Activated CD4-positive, alpha-beta memory T cell treated with anti-CD3 and anti-CD28 coated beads, Interleukin-2, amount 10 ng/mL, durations not matched to agents 7 days and 5 days (primary cell): ENCODE measurements at regions not wholly inside any gene's neighbourhood (a gene's known extent, or its start where the extent isn't known, plus 50 kb on each side); places are given as distances from the start of the nearest gene placed in this dataset.

Experiments
- CTCF ChIA-PET: fragments of 350-600 bp; sonication (Branson Sonifier 250); formaldehyde crosslinking; loops from one replicate; lab custom pipeline; 2021; ENCODE audit warnings: antibody characterized with exemption, inconsistent platforms; lab: Charles Lee
- POLR2A ChIA-PET: fragments of 350-600 bp; sonication (Branson Sonifier 250); formaldehyde crosslinking; loops from one replicate; lab custom pipeline; 2021; ENCODE audit warnings: antibody characterized with exemption; lab: Charles Lee
- DNase-seq: peaks from one replicate; pipeline ENCODE4 v3.0.0-alpha.2; 2020
- H3K27ac Mint-ChIP-seq: one replicate; pipeline ENCODE4 v1.8.0; 2021; ENCODE audit warnings: mild to moderate bottlenecking, mixed read lengths
- H3K27me3 Mint-ChIP-seq: one replicate; pipeline ENCODE4 v1.8.0; 2021; ENCODE audit warnings: mixed read lengths
- H3K36me3 Mint-ChIP-seq: one replicate; pipeline ENCODE4 v1.8.0; 2021; ENCODE audit warnings: low read depth, mixed read lengths
- H3K4me1 Mint-ChIP-seq: one replicate; pipeline ENCODE4 v1.8.0; 2021; ENCODE audit warnings: mixed read lengths
- H3K4me3 Mint-ChIP-seq: one replicate; pipeline ENCODE4 v1.8.0; 2021; ENCODE audit warnings: mild to moderate bottlenecking, mixed read lengths
- H3K9me3 Mint-ChIP-seq: one replicate; pipeline ENCODE4 v1.8.0; 2021; ENCODE audit warnings: mixed read lengths

DNA sequence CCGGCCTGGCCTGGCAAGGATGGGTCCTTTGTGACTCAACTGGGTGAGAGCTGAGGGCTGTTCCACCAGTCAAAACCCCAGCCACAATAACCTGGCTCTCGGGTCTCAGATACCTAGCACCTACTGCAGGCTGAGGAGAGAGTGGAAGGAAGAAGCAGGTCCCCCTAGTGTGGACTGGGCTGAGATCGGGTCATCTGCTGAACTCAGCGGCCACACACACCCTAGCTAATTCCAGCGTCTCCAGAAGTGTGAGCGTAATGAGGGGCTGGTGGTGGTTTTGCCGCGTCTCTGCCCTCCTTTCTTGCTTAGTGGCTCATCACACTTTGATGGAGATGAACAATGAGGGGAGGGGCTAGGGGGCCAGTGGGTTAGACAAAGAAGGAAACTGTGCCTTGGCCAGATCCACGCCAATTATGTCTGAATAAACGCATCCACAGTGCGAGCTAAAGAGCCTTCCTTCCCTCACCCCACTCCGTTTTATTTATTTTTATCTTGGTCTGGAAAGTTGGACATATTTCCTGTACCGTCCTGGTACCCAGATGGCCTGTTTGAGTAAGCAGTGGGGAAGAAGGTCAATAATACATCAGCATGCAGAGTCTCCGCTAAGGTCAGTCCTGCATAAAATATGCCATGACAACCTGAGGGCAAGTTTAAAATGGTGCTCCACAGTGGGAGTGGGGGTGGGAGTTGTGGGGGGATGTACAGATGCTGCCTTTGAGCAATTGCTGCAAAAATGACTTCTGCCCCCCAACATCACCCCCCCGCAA is 370.0 kb downstream of the WDR72 start:
- Mint-ChIP-seq H3K4me1 (no peaks in the 10 kb centered on the region), H3K4me3 (no peak overlapping the region), H3K27ac (no peak overlapping the region), H3K36me3 (no peaks in the 10 kb centered on the region), H3K9me3 (no peaks in the 10 kb centered on the region), H3K27me3 (no peaks in the 10 kb centered on the region)
- CTCF ChIA-PET = no interaction called here
- POLR2A ChIA-PET = no interaction called here
- DNase-seq = no peak

- Mint-ChIP-seq H3K27me3 (no peaks in the 10 kb centered on the region), H3K4me1 (no peaks in the 10 kb centered on the region), H3K27ac (no peak overlapping the region), H3K36me3 (no peaks in the 10 kb centered on the region), H3K9me3 (no peaks in the 10 kb centered on the region), H3K4me3 (no peak overlapping the region)
- ChIA-PET POLR2A (no interaction called here), CTCF (no interaction called here)
- DNase-seq = no peak
Measured at GRCh38 chr15:53384417-53384816, 375.0 kb downstream of the WDR72 start.

- CTCF ChIA-PET = no interaction called here
- no peak overlapping the region for H3K4me3 Mint-ChIP-seq
- DNase-seq = no peak
- H3K27ac Mint-ChIP-seq = no peak overlapping the region
- no peaks in the 10 kb centered on the region for H3K36me3 Mint-ChIP-seq
- H3K4me1 Mint-ChIP-seq = no peaks in the 10 kb centered on the region
- H3K27me3 Mint-ChIP-seq = no peaks in the 10 kb centered on the region
- no peaks in the 10 kb centered on the region for H3K9me3 Mint-ChIP-seq
- POLR2A ChIA-PET = no interaction called here
Measured at GRCh38 chr15:53378096-53378800, 381.2 kb downstream of the WDR72 start.

DNA sequence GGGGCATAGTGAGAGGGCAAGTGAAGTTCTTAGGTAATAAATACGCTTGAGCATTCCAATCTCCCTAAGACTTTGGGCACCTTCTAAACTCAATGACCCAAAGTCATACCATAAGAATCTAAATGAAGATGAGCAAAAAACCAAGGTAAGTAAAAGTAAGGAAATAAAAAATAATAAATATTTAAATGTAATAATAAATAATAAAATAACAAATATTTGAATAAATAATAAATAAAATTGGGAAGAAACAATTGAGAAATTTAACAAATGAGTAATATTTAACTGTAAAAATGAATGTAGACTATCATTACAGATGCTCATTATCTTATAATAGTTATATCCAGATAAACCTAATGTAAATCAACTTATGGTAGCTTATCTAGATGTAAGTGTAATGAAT is 391.7 kb downstream of the WDR72 start:
- DNase-seq = no peak
- Mint-ChIP-seq H3K4me3 (no peak overlapping the region), H3K27ac (no peak overlapping the region), H3K9me3 (peaks cover 5% of the 10 kb centered on the region), H3K27me3 (no peaks in the 10 kb centered on the region), H3K36me3 (no peaks in the 10 kb centered on the region), H3K4me1 (no peaks in the 10 kb centered on the region)
- CTCF ChIA-PET = no interaction called here
- POLR2A ChIA-PET = no interaction called here

GRCh38 chr15:53360881-53361280 is 398.6 kb downstream of the WDR72 start:
- no peaks in the 10 kb centered on the region for H3K36me3 Mint-ChIP-seq
- POLR2A ChIA-PET = no interaction called here
- CTCF ChIA-PET = no interaction called here
- no peak for DNase-seq
- H3K27ac Mint-ChIP-seq = no peak overlapping the region
- no peaks in the 10 kb centered on the region for H3K9me3 Mint-ChIP-seq
- H3K27me3 Mint-ChIP-seq = no peaks in the 10 kb centered on the region
- no peaks in the 10 kb centered on the region for H3K4me1 Mint-ChIP-seq
- no peak overlapping the region for H3K4me3 Mint-ChIP-seq

DNA sequence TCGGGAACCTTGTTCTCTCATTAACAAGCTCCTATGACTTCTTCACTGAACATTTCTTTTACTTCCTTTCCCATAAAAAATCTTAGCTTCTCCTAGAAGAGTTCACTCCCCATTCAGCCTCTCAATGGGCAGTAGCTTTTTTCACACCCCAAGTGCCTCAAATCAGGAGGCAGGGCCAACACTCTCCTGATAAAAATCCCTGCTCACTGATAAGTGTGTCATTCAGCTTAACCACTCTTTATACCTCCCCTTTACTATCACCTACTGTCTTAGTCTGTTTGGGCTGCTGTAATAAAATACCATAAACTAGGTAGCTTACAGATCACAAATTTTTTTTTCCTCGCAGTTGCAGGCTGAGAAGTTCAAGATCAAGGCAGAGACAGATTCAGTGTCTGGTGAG is 400.4 kb downstream of the WDR72 start:
- Mint-ChIP-seq H3K4me1 (no peaks in the 10 kb centered on the region), H3K27me3 (no peaks in the 10 kb centered on the region), H3K9me3 (peaks cover 2% of the 10 kb centered on the region), H3K36me3 (no peaks in the 10 kb centered on the region), H3K4me3 (no peak overlapping the region), H3K27ac (no peak overlapping the region)
- POLR2A ChIA-PET = no interaction called here
- no peak for DNase-seq
- CTCF ChIA-PET = no interaction called here

GRCh38 chr15:53354874-53355273 is 404.6 kb downstream of the WDR72 start:
- no peaks in the 10 kb centered on the region for H3K36me3 Mint-ChIP-seq

GRCh38 chr15:53351373-53351772 is 408.1 kb downstream of the WDR72 start:
- peaks cover 2% of the 10 kb centered on the region for H3K9me3 Mint-ChIP-seq
- H3K4me3 Mint-ChIP-seq = no peak overlapping the region
- no peaks in the 10 kb centered on the region for H3K36me3 Mint-ChIP-seq
- POLR2A ChIA-PET = no interaction called here
- H3K27ac Mint-ChIP-seq = no peak overlapping the region
- DNase-seq = no peak
- H3K27me3 Mint-ChIP-seq = no peaks in the 10 kb centered on the region
- no peaks in the 10 kb centered on the region for H3K4me1 Mint-ChIP-seq
- CTCF ChIA-PET = no interaction called here

More at GRCh38 chr15:53354874-53355273, 404.6 kb downstream of the WDR72 start:
- ChIA-PET CTCF (no interaction called here), POLR2A (no interaction called here)
- Mint-ChIP-seq H3K4me3 (no peak overlapping the region), H3K9me3 (peaks cover 2% of the 10 kb centered on the region), H3K27ac (no peak overlapping the region), H3K4me1 (no peaks in the 10 kb centered on the region), H3K27me3 (no peaks in the 10 kb centered on the region)
- no peak for DNase-seq

- Mint-ChIP-seq H3K27me3 (no peaks in the 10 kb centered on the region), H3K27ac (no peak overlapping the region), H3K9me3 (no peaks in the 10 kb centered on the region), H3K4me3 (no peak overlapping the region), H3K4me1 (no peaks in the 10 kb centered on the region), H3K36me3 (no peaks in the 10 kb centered on the region)
- CTCF ChIA-PET = no interaction called here
- POLR2A ChIA-PET = no interaction called here
- no peak for DNase-seq
Measured at GRCh38 chr15:53346583-53346982, 412.9 kb downstream of the WDR72 start.

DNA sequence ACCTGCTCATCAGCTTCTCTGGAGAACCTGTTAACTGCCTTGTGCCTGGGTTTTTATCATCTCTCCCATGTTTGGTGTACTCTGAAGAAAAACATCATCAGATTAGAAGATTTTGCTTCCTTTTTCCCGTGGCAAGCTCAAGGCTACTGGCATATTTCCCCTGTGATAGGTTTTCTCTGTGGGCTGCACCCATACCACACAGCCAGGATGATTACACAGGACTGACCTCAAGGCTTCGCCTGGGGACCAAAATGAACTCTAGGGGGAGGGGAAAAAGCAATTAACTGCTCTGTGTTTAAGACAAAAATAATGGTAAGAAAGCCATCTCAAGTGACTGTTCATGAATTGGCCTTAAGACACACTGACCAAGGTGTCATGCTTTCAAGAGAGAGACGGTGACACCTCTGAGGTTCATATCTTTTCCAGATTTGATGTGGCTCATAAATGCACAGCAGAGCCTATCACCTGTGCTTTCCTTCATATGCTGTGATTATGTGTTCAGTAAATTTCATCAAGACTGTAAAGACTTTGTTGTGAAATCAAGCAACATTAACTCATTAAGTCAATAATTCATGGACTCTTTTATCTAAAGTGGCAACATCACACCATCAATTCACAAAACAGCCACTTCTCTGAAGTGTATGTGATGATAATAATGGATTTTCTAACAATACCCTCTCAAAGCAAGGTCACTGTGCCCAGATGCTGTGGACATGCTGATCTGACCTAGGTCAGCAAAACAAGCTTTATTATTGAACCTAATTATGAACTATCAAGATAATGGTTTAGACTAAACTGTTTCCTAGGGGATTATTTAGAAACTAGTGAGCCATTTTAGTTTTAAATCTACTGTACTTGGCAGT is 427.9 kb downstream of the WDR72 start:
- DNase-seq = no peak
- ChIA-PET POLR2A (no interaction called here), CTCF (no interaction called here)
- Mint-ChIP-seq H3K36me3 (no peaks in the 10 kb centered on the region), H3K9me3 (no peaks in the 10 kb centered on the region), H3K4me1 (no peaks in the 10 kb centered on the region), H3K27me3 (no peaks in the 10 kb centered on the region), H3K4me3 (no peak overlapping the region), H3K27ac (no peak overlapping the region)

DNA sequence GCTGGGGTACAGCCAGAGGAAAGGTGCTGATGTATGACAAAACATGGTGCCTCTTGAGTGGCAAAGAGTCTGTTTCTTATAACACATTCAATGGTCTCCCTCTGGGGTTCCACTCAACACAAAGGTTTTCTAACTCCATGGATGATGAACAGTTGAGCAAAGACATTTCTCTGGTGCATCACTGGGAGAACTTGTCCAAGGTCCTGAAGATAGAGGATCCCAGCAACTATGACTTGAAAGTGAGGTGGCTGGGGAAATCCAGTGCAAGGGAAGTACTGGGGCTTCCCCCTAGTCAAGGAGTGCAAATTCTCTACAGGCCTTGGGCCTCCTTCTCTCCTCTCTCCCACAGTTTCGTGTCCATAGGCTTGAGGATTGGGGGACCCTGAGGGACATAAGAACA is 431.1 kb downstream of the WDR72 start:
- DNase-seq = no peak
- POLR2A ChIA-PET = no interaction called here
- no peaks in the 10 kb centered on the region for H3K4me1 Mint-ChIP-seq
- H3K27ac Mint-ChIP-seq = no peak overlapping the region
- CTCF ChIA-PET = no interaction called here
- no peak overlapping the region for H3K4me3 Mint-ChIP-seq
- H3K36me3 Mint-ChIP-seq = no peaks in the 10 kb centered on the region
- H3K27me3 Mint-ChIP-seq = no peaks in the 10 kb centered on the region
- H3K9me3 Mint-ChIP-seq = no peaks in the 10 kb centered on the region

DNA sequence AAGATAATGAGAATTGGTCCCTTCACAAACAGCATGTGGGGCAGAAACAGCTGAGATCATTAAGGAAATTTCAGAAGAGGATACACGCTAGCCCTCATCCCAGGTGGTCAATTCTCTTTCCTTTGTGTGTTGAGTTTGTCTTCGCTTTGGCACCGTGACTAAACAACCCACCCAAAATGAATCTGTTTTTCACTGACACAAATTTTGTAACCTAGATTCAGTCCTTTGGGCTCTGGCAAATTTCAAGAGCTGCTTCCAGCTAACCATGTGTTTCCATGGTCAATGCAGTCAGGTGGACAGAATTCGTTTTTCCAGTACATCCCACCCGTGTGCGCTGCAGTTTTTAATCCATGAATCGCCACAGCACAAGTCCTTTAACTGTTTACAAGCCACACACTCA is 435.4 kb downstream of the WDR72 start:
- DNase-seq = no peak
- Mint-ChIP-seq H3K4me1 (no peaks in the 10 kb centered on the region), H3K36me3 (no peaks in the 10 kb centered on the region), H3K27ac (no peak overlapping the region), H3K27me3 (no peaks in the 10 kb centered on the region), H3K9me3 (no peaks in the 10 kb centered on the region), H3K4me3 (no peak overlapping the region)
- CTCF ChIA-PET = no interaction called here
- POLR2A ChIA-PET = no interaction called here

GRCh38 chr15:53323191-53323590 is 436.3 kb downstream of the WDR72 start:
- no peak for DNase-seq
- Mint-ChIP-seq H3K27ac (no peak overlapping the region), H3K9me3 (no peaks in the 10 kb centered on the region), H3K36me3 (no peaks in the 10 kb centered on the region), H3K27me3 (no peaks in the 10 kb centered on the region), H3K4me1 (no peaks in the 10 kb centered on the region), H3K4me3 (no peak overlapping the region)
- ChIA-PET POLR2A (no interaction called here), CTCF (no interaction called here)
